ENCODE measurements at regions not wholly inside any gene's neighbourhood (a gene's known extent, or its start where the extent isn't known, plus 50 kb on each side); places are given as distances from the start of the nearest gene placed in this dataset.

DNA sequence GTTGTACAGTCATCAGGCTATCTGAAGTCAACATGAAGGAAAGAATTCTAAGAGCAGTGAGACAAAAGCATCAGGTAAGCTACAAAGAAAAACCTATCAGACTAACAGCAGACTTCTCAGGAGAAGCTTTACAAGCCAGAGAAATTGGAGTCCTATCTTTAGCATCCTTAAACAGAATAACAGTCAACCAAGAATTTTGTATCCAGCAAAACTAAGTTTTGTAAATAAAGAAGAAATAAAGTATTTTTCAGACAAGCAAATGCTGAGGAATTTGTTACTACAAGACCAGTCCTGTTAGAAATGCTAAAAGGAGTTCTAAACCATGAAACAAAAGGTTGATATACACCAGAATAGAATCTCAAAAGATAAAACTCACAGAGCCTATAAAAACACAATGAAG, 501.2 kb downstream of the ZNF608 start:
- TF ChIP-seq ZNF230 (CRISPR knock-in tag; IDR thresholded peaks at IDR 0.05), result no peak
- TF ChIP-seq ZNF605 (CRISPR knock-in tag; IDR thresholded peaks at IDR 0.05), result no peak
- no peak for TF ChIP-seq CTCF (CRISPR knock-in tag; IDR thresholded peaks at IDR 0.05)
- no peak for TF ChIP-seq ZNF326 (CRISPR knock-in tag; IDR thresholded peaks at IDR 0.05; ENCODE audit: borderline replicate concordance)
- no peak for TF ChIP-seq JUNB (CRISPR knock-in tag; IDR thresholded peaks at IDR 0.05; ENCODE audit: borderline replicate concordance)
- no peak for TF ChIP-seq KDM1A (CRISPR knock-in tag; IDR thresholded peaks at IDR 0.05)
- no peak for TF ChIP-seq HMG20B (CRISPR knock-in tag; conservative IDR thresholded peaks at IDR 0.05)
- TF ChIP-seq POLR2A (IDR thresholded peaks at IDR 0.05; ENCODE audit: insufficient read depth in 1 of 2, low read depth in 2 of 2, low read length in 2 of 2), result no peak
- TF ChIP-seq MYNN (CRISPR knock-in tag; IDR thresholded peaks at IDR 0.05; ENCODE audit: low read depth), result no peak
- TF ChIP-seq ETV6 (CRISPR knock-in tag; conservative IDR thresholded peaks at IDR 0.05), result no peak
- no peak for TF ChIP-seq FOXO1 (CRISPR knock-in tag; IDR thresholded peaks at IDR 0.05)
- no peak for TF ChIP-seq DRAP1 (CRISPR knock-in tag; IDR thresholded peaks at IDR 0.05)
- no peak for TF ChIP-seq POLR2AphosphoS5 (IDR thresholded peaks at IDR 0.05; ENCODE audit: low read depth, low read length)
